ENCODE measurements at regions not wholly inside any gene's neighbourhood (a gene's known extent, or its start where the extent isn't known, plus 50 kb on each side); places are given as distances from the start of the nearest gene placed in this dataset.

DNA sequence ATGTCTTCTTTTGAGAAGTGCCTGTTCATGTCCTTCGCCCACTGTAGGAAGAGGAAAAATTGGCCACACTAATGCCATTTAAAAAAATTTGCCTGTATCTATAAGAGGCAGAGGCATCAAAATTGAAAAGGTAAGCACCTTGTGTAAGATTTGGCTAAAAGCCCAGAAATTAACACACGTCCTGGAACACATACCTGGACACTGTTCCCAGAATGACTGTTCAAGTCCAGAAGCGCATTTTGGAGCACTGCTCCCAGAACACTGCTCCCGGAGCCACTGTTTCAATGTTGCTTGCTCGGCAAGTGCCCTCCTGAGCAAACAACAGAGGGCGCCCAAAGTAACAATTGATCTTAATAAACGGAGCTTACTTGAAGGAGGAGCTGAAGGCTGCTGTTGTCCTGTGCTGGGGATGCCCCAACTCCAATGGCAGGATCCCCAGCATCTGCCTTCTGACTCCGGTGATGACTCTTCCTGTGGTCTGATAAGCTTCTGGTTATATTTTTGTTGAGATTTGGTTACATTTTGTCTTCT is 1958.6 kb downstream of the C4orf33 start:
- TF ChIP-seq, protein P1, sequence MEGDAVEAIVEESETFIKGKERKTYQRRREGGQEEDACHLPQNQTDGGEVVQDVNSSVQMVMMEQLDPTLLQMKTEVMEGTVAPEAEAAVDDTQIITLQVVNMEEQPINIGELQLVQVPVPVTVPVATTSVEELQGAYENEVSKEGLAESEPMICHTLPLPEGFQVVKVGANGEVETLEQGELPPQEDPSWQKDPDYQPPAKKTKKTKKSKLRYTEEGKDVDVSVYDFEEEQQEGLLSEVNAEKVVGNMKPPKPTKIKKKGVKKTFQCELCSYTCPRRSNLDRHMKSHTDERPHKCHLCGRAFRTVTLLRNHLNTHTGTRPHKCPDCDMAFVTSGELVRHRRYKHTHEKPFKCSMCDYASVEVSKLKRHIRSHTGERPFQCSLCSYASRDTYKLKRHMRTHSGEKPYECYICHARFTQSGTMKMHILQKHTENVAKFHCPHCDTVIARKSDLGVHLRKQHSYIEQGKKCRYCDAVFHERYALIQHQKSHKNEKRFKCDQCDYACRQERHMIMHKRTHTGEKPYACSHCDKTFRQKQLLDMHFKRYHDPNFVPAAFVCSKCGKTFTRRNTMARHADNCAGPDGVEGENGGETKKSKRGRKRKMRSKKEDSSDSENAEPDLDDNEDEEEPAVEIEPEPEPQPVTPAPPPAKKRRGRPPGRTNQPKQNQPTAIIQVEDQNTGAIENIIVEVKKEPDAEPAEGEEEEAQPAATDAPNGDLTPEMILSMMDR (IDR thresholded peaks at IDR 0.05; ENCODE audit: borderline replicate concordance, extremely low read depth, insufficient read depth): no peak
- no peak overlapping the region for H3K4me3 ChIP-seq (ENCODE audit: low read length in 3 of 3)
- H3K9ac ChIP-seq (ENCODE audit: low read length in 3 of 3): no peak overlapping the region
- no peak for FAIRE-seq
- DNase-seq: no peak
- no peaks in the 10 kb centered on the region for H3K4me1 ChIP-seq (ENCODE audit: control insufficient read depth in 2 of 3, insufficient read depth in 2 of 3, low read depth in 1 of 3, low read length in 3 of 3)
- no peak overlapping the region for H3K27ac ChIP-seq (ENCODE audit: low read depth in 2 of 2, low read length in 2 of 2)
- no peaks in the 10 kb centered on the region for H3K36me3 ChIP-seq (ENCODE audit: control insufficient read depth in 2 of 3, insufficient read depth in 3 of 3, low read length in 3 of 3)
- no peaks in the 10 kb centered on the region for H3K9me3 ChIP-seq (ENCODE audit: control insufficient read depth in 2 of 3, insufficient read depth in 1 of 3, low read length in 3 of 3)
- intact Hi-C loops (cut with DNase I): no loop called here
- H3K27me3 ChIP-seq (ENCODE audit: control insufficient read depth, insufficient read depth, low read length): no peaks in the 10 kb centered on the region

GRCh38 chr4:131061734-131062133 is 1965.8 kb downstream of the C4orf33 start:
- DNase-seq: no peak
- H3K27me3 ChIP-seq (ENCODE audit: control insufficient read depth, insufficient read depth, low read length): no peaks in the 10 kb centered on the region
- H3K9me3 ChIP-seq (ENCODE audit: control insufficient read depth in 2 of 3, insufficient read depth in 1 of 3, low read length in 3 of 3): peaks cover 0 to 9% (median 3%) of the 10 kb centered on the region in 3 donors
- intact Hi-C loops (cut with DNase I): no loop called here
- TF ChIP-seq, protein P1 (IDR thresholded peaks at IDR 0.05; ENCODE audit: borderline replicate concordance, extremely low read depth, insufficient read depth): no peak
- no peak for FAIRE-seq
- H3K4me1 ChIP-seq (ENCODE audit: control insufficient read depth in 2 of 3, insufficient read depth in 2 of 3, low read depth in 1 of 3, low read length in 3 of 3): no peaks in the 10 kb centered on the region
- H3K9ac ChIP-seq (ENCODE audit: low read length in 3 of 3): no peak overlapping the region
- no peaks in the 10 kb centered on the region for H3K36me3 ChIP-seq (ENCODE audit: control insufficient read depth in 2 of 3, insufficient read depth in 3 of 3, low read length in 3 of 3)
- no peak overlapping the region for H3K27ac ChIP-seq (ENCODE audit: low read depth in 2 of 2, low read length in 2 of 2)
- no peak overlapping the region for H3K4me3 ChIP-seq (ENCODE audit: low read length in 3 of 3)

DNA sequence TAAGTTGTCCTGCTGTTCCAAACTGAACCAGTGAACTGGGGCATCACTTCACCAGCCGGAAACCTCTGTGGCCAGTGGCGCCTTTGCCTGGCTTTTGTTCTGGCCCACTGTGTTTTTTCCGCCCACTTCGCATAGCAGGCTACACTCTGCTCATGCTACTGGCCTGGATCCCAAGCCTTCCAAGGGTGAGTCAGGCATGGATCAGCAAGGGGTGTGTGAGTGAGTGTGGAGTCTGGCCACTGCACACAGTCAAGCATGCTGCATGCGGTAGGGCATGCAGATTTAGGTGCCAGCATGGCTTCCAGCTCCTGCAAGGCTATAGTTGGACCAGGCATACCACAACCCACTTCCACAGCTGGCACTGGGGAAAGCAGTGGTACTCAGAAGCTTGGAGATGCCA is 1967.9 kb downstream of the C4orf33 start:
- Histone ChIP-seq H3K27me3 (ENCODE audit: control insufficient read depth, insufficient read depth, low read length) (no peaks in the 10 kb centered on the region), H3K27ac (ENCODE audit: low read depth in 2 of 2, low read length in 2 of 2) (no peak overlapping the region), H3K36me3 (ENCODE audit: control insufficient read depth in 2 of 3, insufficient read depth in 3 of 3, low read length in 3 of 3) (no peaks in the 10 kb centered on the region), H3K9ac (ENCODE audit: low read length in 3 of 3) (no peak overlapping the region), H3K4me1 (ENCODE audit: control insufficient read depth in 2 of 3, insufficient read depth in 2 of 3, low read depth in 1 of 3, low read length in 3 of 3) (no peaks in the 10 kb centered on the region), H3K4me3 (ENCODE audit: low read length in 3 of 3) (no peak overlapping the region), H3K9me3 (ENCODE audit: control insufficient read depth in 2 of 3, insufficient read depth in 1 of 3, low read length in 3 of 3) (peaks cover 0 to 9% (median 3%) of the 10 kb centered on the region in 3 donors)
- FAIRE-seq (no peak), DNase-seq (no peak)
- TF ChIP-seq, protein P1 (IDR thresholded peaks at IDR 0.05; ENCODE audit: borderline replicate concordance, extremely low read depth, insufficient read depth): no peak
- intact Hi-C loops (cut with DNase I): no loop called here

GRCh38 chr4:131081069-131081468 is 1985.1 kb downstream of the C4orf33 start:
- Histone ChIP-seq H3K4me3 (ENCODE audit: low read length in 3 of 3) (no peak overlapping the region), H3K36me3 (ENCODE audit: control insufficient read depth in 2 of 3, insufficient read depth in 3 of 3, low read length in 3 of 3) (no peaks in the 10 kb centered on the region), H3K9me3 (ENCODE audit: control insufficient read depth in 2 of 3, insufficient read depth in 1 of 3, low read length in 3 of 3) (no peaks in the 10 kb centered on the region), H3K4me1 (ENCODE audit: control insufficient read depth in 2 of 3, insufficient read depth in 2 of 3, low read depth in 1 of 3, low read length in 3 of 3) (no peaks in the 10 kb centered on the region), H3K27ac (ENCODE audit: low read depth in 2 of 2, low read length in 2 of 2) (no peak overlapping the region), H3K27me3 (ENCODE audit: control insufficient read depth, insufficient read depth, low read length) (no peaks in the 10 kb centered on the region), H3K9ac (ENCODE audit: low read length in 3 of 3) (no peak overlapping the region)
- no peak for FAIRE-seq
- TF ChIP-seq, protein P1 (IDR thresholded peaks at IDR 0.05; ENCODE audit: borderline replicate concordance, extremely low read depth, insufficient read depth): no peak
- intact Hi-C loops (cut with DNase I): no loop called here
- DNase-seq: no peak

Data from kidney (tissue), 13 donors.